IPS DF 19.7 (cell line): ENCODE measurements at regions not wholly inside any gene's neighbourhood (a gene's known extent, or its start where the extent isn't known, plus 50 kb on each side); places are given as distances from the start of the nearest gene placed in this dataset.

Experiments used
- DNase-seq: peaks from one replicate; pipeline ENCODE4 v3.0.0-alpha.2; 2013; ENCODE audit warnings: low read depth, low spot score

- no peak for DNase-seq
Measured at GRCh38 chr6:66854014-66854413, 1147.0 kb upstream of the EYS start.

GRCh38 chr6:66851930-66852329 is 1144.9 kb upstream of the EYS start:
- DNase-seq = no peak

DNA sequence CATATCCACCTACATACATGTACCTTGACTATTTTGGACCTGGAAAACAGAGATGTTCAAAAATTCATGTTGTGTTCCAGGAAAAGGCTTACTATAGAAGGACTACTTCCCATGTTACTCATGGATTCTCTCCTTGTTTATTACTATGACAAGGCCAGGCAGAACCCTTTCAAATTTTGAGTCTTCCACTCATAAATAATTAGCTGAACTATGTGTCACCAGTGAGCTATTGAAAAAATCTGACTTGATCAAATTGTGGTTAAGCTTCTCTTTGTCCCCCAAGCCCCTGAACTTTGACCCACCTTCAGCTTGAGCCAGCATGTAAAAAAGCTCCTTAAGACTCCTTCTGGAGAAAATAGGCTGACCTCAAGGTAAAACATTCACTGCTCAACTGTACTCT is 1142.8 kb upstream of the EYS start:
- no peak for DNase-seq

- DNase-seq = no peak
Measured at GRCh38 chr6:66848244-66848953, 1141.4 kb upstream of the EYS start.

DNA sequence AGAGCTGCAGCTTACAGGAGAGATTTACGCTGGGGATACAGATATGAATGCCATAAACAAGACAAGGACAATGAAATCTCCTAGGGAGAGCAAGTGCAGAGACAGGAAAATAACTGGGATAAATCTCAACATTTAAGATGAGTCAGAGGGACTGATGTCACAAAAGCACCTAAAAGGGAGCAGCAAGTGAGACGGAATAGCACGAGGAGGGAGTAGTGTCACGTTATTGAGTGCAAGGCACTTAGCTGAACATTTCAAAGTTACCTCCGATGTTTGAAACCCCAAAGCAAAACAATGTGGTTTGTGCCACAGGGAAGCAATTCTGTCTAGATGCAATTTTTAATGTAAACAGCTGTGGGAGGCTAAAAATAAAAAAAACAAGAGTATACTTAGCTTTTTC is 1131.7 kb upstream of the EYS start:
- no peak for DNase-seq

GRCh38 chr6:66825539-66825938 is 1118.5 kb upstream of the EYS start:
- DNase-seq = no peak

DNA sequence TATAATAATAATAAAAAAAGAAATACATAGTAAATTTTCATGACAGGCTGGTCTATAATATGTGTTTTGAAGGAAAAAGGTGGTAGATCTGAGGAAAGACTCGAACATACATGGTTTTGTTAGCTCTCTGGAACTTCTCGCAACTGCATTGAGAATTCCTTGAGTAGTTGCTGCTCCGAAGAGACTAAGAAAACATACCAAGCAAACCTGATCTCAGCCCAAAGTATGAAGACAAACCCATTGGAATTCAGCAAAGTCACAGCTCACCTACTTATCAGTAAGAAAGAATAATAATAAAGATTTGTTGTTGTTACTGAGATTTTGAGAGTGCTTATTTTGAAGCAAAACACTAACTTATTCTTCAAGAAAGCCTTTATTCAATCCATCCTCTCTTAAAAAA is 1107.1 kb upstream of the EYS start:
- no peak for DNase-seq

DNA sequence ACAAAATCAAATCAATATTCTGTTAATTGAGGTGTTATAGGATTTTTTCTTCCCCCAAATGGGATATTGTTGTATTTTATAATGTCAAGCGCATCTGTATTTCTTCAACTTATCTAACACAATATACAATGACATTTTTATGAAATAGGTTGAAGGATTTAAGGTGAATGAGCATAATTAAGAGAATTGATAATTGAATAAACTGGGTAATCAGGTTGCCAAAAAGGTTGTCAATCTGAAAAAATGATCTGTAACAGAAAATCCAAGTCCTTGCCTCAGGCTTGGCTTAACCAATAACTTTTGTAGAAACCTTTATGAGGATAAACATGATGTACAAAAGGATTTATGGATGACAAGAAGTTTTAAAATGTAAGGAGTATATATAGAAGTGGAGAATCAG is 1101.7 kb upstream of the EYS start:
- no peak for DNase-seq

- DNase-seq = no peak
Measured at GRCh38 chr6:66796987-66797386, 1090.0 kb upstream of the EYS start.

- DNase-seq = no peak
Measured at GRCh38 chr6:66788579-66788978, 1081.6 kb upstream of the EYS start.

GRCh38 chr6:66772800-66773199 is 1065.8 kb upstream of the EYS start:
- no peak for DNase-seq

- no peak for DNase-seq
Measured at GRCh38 chr6:66771626-66772025, 1064.6 kb upstream of the EYS start.

DNA sequence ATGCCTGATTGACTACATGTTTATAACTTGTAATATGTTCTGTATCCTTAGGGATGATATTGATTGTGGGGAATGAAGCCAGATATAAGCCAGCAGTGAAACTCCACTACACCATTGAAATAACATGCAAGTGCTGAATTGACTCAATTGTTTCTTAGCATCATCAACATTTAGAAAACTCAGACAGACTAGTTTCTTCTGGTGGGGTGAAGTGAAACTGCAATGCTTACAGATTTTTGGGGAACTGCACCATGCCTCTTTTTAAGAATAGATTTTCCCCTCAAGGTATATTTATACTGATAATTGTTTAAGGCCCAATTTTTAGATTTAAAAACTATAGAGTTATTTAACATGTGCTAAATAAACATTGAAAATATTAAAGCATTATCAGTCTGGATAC is 1044.6 kb upstream of the EYS start:
- DNase-seq = no peak

DNA sequence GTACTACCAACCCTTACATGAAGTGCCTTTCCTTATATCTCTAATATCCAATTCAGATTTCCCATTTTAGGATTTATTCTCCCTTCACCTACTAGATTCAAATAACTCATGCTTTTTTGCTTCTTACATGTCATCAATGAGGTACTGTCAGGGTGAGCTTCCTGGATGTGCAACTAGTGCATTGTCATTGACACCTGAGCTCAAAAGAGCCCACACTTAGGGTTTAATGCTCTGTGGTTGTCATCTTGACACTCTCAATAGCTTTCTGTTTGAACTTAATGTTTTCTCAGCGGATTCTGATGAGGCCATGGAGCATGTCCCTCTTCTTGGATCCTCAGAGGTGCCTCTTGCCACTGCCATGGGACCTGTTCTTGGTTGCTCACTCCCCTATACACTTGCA is 1033.3 kb upstream of the EYS start:
- DNase-seq = no peak

DNA sequence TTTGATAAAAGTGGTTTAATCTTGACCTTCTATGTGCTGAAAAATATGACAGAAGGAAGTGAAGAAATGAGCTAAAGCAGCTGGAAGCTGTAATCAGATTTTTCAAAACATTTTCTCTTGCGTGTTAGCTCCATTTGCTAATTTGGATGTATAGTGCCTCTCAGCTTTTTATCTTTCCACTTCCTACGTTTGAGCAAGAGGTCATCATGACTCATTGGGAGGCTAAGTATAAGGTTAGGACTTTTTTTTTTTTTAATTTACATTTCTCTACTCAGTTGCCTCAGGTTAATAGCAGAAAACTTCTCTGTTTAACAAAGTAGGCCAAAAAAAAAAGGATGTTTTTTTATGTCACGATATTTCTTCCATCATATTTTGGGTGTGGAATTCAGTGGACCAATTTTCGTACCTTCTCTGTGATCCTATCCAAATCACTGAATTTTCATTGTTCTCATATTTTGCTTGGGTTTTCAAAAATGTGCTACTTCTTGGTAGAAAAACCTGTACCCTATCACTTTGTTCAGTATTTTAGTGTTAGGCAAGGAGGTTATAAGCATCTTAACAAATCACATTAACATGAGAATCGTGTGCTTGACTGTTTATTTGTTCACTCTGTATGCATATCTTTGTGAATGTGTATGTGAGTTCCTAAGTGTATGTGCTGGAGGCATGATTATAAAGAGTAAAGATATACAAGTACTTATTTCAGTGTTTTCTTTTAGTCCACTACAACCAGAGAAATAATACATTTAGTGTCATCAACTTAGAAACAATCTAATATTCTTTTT is 1028.3 kb upstream of the EYS start:
- DNase-seq = no peak

- DNase-seq = no peak
Measured at GRCh38 chr6:66731310-66731709, 1024.3 kb upstream of the EYS start.

- no peak for DNase-seq
Measured at GRCh38 chr6:66725670-66726069, 1018.6 kb upstream of the EYS start.

DNA sequence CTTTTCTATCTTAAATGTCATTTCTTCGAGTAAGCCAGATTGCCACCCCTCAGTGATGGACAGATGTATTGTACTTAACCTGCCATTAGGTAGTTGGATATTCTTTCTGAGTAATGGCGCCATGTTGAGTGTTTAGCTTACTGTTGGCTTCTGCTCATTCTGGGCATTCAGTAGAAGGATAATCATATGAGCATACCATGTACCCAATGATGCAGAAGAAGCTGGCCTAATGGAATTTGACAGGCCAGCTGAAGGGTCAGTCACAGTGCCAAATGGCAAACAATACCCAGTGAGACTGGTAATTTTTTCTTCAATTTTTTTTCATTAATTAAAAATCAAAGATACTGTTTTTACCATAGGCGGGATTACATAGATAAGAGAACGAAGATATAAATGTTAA is 1010.8 kb upstream of the EYS start:
- no peak for DNase-seq

DNA sequence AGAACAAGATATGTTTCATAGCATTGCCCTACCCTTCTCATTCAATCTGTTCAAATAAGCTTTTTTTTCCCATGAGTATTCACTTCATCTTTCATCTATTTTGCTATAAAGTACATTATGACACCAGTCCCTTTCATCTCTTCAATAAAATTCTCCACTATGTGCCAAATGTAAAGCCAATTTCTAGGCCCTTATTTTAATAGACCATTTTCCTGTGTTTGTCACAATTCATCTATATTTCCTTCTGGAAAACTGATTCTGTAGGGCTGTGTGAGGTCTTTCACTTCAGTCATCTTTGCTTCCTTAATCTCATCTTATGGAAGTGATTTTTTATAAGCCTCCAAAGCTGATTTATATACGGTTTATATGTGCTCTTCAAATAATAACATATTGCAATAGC is 992.4 kb upstream of the EYS start:
- DNase-seq = no peak

DNA sequence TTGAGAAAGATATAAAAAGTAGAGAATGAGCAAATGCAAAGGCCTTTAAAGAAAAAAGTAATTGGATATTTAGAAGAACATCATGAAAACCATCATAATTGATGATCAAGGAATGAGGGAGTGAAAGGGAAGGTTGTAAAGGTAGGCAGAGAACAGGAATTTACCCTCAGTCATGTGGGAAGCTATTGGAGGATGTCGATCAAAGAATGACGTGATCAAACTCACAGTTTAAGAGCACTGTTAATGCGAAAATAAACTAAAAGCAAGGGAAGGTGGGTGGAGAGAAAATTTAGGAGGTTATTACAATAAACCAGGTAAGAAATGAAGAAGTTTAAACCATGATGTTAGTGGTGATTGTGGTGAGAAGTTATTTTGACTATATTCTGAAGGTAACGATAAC is 982.6 kb upstream of the EYS start:
- no peak for DNase-seq

GRCh38 chr6:66687611-66688140 is 980.6 kb upstream of the EYS start:
- no peak for DNase-seq

- DNase-seq = no peak
Measured at GRCh38 chr6:66675906-66676305, 968.9 kb upstream of the EYS start.

DNA sequence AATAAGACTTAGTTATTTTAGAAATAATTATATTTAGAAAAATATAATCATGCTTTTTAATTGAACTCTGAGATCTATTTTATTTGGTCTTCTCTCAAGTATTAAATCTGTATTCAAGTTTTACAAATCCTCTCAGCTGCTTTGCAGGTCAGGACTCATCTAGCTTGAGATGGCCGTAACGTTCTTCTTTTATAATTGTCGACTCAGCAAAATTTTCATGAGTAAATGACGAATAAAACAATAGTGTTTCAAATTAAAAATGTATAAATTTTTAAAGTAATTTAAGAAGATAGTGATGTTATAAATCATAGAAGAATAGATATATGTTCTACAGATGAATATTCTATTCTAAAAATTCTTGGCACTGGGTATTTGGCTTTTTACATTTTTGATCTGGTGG is 957.1 kb upstream of the EYS start:
- no peak for DNase-seq
